GM13976 (cell line): ENCODE measurements at regions not wholly inside any gene's neighbourhood (a gene's known extent, or its start where the extent isn't known, plus 50 kb on each side); places are given as distances from the start of the nearest gene placed in this dataset.

Source experiments
- DNase-seq: peaks from one replicate; pipeline ENCODE4 v3.0.0; 2012; ENCODE audit warnings: low spot score
- in situ Hi-C: fragments of 300-500 bp; cut with MboI; formaldehyde crosslinking; loops from one replicate; pipeline ENCODE4 v1.12.0; 2022; ENCODE audit warnings: low sequenced_read_pairs, mixed read lengths, inconsistent platforms; ENCODE audit not compliant: unreplicated experiment
- TF ChIP-seq, protein P1 (sequence below): IDR thresholded peaks from 2 replicates; pipeline ENCODE4 v1.5.1; 2012; ENCODE audit warnings: borderline replicate concordance, mild to moderate bottlenecking; ENCODE audit not compliant: insufficient read depth; ENCODE audit errors: extremely low read depth, missing control alignments, control extremely low read depth

DNA sequence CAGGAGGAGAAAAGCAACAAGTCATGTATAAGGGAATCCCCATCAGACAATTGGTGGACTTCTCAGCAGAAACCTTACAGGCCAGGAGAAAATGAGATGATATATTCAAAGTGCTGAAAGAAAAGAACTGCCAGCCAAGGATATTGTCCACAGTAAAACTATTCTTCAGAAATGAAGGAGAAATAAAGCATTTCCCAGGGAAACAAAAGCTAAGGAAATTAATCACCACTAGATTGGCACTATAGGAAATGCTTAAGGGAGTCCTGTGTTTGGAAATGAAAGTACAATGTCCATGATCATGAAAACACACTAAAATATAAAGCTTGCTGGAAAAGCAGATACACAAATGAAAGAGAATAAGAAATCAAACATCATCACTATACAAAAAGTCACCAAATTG lies 282.0 kb downstream of the BLID start:
- in situ Hi-C loops, result no loop called here
- no peak for DNase-seq
- TF ChIP-seq, protein P1, sequence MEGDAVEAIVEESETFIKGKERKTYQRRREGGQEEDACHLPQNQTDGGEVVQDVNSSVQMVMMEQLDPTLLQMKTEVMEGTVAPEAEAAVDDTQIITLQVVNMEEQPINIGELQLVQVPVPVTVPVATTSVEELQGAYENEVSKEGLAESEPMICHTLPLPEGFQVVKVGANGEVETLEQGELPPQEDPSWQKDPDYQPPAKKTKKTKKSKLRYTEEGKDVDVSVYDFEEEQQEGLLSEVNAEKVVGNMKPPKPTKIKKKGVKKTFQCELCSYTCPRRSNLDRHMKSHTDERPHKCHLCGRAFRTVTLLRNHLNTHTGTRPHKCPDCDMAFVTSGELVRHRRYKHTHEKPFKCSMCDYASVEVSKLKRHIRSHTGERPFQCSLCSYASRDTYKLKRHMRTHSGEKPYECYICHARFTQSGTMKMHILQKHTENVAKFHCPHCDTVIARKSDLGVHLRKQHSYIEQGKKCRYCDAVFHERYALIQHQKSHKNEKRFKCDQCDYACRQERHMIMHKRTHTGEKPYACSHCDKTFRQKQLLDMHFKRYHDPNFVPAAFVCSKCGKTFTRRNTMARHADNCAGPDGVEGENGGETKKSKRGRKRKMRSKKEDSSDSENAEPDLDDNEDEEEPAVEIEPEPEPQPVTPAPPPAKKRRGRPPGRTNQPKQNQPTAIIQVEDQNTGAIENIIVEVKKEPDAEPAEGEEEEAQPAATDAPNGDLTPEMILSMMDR, result no peak

DNA sequence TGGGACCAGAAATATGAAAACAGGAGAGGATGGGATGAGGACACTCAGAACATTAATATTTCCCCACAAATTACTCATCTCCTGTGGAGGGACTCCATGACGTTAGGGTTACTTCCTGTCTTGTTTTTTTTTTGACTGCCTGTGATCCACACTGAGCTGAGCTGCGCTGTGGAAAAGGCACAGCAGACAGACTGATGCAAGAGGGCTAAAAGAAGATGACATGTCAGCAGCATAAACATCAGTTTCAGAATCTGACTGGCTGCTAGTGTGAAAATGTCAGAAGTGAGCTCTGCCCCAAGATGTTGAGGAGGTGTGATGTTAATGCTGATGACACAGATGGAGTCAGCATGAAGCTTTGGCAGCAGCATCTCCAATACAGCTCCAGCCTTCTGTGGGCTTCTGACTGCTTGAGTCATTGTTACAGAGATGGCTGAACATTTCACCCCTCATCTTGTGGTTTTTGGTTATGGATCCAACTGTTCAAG lies 286.8 kb downstream of the BLID start:
- TF ChIP-seq, protein P1, result no peak
- in situ Hi-C loops, result no loop called here

DNA sequence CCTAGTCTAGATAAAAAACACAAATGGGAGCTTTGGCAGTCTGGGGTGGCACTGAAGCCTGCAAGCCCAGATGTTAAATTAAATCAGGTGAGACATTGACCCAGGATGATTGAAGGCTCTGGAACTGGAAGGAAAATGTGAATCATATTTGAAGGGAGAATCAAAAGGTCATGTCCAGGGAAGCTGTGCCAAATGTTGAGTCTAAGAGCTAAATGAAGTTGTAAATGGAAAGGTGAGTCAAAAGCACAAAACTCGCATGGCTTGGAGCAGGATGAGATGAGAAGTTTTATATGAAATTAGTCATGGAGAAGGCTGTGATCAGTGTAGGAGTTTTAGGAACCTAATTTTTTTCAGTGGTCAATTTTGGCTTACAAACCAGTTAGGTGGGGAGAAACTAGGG lies 301.1 kb downstream of the BLID start:
- TF ChIP-seq, protein P1, result no peak
- in situ Hi-C loops, result no loop called here

More for the DNA sequence above, 286.8 kb downstream of the BLID start:
- no peak for DNase-seq

DNA sequence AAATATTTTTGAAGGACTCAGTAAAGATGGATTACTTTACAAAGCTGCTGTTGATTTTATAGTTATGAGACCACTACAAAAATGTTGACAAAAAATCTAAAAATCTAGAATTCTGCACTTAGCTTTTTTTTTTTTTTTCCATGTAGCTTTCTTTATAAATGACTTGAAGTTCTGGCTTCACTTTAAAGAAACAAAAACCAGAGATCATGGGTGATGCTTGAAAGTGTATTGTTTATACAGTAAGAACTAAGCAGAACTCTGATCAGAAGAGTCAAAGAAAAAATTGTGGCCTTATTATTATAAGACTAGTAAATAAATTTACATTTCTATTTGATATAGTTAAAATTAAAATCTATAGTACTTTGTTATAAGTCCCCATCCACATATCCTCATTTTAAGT lies 301.7 kb downstream of the BLID start:
- in situ Hi-C loops, result no loop called here
- DNase-seq, result no peak
- TF ChIP-seq, protein P1, result no peak

More for the DNA sequence above, 301.1 kb downstream of the BLID start:
- DNase-seq, result no peak

DNA sequence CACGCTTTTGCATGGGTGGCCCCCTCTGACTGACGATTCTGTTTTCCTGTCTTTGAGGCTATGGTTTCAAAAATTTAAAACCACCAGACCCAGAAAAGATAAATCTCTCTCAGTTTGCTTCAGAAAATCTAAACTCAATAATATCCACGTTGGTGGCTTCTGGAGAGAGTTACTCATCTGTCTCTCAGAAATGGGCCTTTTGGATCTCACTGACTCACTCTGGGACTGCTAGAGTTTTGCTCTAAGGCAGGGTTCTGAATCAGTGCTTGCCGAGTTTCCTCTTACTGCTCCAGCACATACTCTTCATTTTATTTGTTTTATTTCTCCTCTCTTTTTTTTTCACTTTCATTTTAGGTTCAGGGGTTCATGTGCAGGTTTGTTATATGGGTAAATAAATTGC lies 305.7 kb downstream of the BLID start:
- in situ Hi-C loops, result no loop called here
- no peak for DNase-seq
- TF ChIP-seq, protein P1, result no peak

DNA sequence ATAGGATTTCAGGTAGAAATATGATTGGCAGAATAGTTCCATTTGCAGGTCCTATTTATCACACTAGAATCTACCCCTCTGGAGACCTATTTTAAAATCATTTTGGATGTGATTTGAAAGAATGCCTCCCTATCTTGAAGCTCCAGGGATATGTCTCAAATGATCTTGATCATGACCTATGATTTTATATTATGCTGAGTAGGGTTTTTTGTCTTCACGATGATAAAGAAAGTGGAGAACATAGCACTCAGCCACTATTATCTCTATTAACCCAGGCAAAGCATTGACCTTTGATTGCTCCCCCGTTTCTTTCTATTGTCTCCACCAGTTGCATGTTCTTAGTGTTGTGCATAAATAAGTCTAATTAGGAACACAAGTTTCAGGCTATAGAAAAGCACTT lies 307.9 kb downstream of the BLID start:
- in situ Hi-C loops, result no loop called here
- TF ChIP-seq, protein P1, result no peak
- no peak for DNase-seq

DNA sequence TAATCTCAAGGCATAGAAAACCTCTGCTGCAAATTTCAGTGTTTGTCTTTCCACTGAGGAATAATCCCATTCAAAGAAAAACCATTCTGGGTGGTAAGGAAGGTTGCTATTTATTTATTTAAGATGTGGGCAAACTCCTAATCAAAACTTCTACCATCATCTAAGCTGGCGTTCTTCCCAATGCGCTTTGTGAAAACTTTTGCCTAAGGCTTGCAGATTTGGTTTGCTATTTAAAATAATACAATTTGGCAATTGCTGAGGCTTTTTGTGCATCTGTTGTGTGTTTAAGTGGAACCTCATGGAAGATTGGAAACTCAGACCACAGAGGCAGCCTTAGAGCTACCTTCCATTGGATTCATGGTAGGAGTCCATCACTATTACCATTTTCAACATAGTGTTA lies 309.0 kb downstream of the BLID start:
- TF ChIP-seq, protein P1, result no peak
- no peak for DNase-seq
- in situ Hi-C loops, result no loop called here
